EH (cell line): ENCODE measurements at regions not wholly inside any gene's neighbourhood (a gene's known extent, or its start where the extent isn't known, plus 50 kb on each side); places are given as distances from the start of the nearest gene placed in this dataset.
"Not testable (repeated sequence)": the region's sequence is repeated elsewhere in the genome, so short reads cannot be mapped to it uniquely, and the experiment has no call there.

Experiments
- DNase-seq: peaks from one replicate; pipeline ENCODE4 v3.0.0-alpha.2; 2015; ENCODE audit warnings: low read depth

- no peak for DNase-seq
Observed at GRCh38 chr4:66929748-66930147, 615.6 kb downstream of the CENPC start.

GRCh38 chr4:66928881-66929280 is 616.4 kb downstream of the CENPC start:
- not testable (repeated sequence) for DNase-seq

GRCh38 chr4:66927937-66928336 is 617.4 kb downstream of the CENPC start:
- no peak for DNase-seq

DNA sequence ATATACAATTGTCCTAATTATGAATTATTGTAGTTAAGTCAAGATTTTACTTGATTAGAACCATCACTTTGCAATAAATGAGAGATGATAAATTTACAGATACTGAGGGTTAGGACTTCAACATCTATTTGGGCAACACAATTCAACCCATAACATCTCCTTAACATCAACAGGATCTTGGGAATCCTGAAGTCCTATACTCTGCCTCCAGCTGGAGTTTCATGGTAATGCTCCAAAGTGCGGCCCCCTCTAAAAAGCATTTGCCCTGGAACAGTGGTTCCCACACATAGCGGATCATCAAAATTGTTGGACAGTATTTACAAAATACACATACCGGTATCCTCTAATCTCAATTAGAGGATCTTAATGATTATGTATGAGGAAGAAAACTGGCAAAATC is 618.6 kb downstream of the CENPC start:
- DNase-seq, result no peak

- DNase-seq, result peak; percentile 0
Observed at GRCh38 chr4:66923081-66923865, 622.0 kb downstream of the CENPC start.

GRCh38 chr4:66921433-66921832 is 623.9 kb downstream of the CENPC start:
- DNase-seq, result peak; percentile 1

DNA sequence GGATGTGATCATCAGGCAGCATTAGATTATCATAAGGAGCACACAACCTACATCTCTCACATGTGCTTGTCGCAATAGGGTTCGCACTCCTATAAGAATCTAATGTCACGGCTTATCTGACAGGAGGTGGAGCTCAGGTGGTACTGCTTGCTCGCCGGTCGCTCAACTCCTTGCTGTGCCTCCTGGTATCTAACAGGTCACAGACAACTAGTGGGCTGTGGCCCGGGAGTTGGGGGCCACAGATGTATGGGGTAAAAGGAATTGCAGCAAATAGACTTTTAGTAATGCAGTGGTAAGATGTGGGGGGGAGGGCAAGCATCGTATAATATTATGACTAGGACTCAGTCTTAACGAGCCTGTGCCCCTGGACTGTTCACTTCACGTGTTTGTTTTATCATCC is 624.8 kb downstream of the CENPC start:
- DNase-seq, result no peak

GRCh38 chr4:66911880-66912279 is 633.4 kb downstream of the CENPC start:
- peak; percentile 15 for DNase-seq

DNA sequence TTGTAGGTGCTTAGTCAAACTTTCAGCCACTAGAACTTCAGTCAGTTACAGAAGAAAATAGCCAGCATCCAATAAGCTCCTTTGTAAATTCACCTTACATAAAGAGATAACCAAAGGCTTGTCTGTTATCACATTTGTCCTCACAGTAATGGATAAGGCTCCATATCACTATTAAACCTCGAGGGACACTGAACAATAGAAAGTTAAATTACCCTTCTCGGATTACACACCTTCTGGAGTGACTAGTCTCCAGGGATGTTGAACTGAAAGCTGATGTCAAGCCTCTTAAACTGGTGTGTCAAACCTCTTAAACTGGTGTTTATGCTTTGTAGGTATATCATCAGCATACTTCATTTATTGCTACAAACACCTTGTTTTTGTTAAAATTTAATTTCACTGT is 639.0 kb downstream of the CENPC start:
- DNase-seq, result no peak

GRCh38 chr4:66899422-66900065 is 645.8 kb downstream of the CENPC start:
- DNase-seq, result no peak

DNA sequence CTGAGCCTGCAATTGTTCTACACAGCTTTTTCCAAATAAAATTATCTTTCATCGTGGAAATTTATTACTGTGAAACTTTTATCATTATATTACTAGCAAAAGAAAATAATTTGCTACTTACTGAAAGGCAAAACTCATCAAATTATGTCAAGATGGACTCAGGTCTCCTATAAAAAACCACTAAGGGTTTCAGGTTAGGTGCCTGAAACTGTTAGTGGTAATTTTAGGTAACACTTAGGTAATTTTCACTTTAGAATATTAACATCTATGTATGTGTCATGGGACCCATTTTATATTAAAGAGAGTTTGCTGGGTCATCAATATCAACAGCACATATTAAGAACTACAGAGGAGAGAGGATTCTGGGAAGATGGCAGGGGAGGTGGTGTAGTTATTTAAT is 651.5 kb downstream of the CENPC start:
- DNase-seq, result no peak

DNA sequence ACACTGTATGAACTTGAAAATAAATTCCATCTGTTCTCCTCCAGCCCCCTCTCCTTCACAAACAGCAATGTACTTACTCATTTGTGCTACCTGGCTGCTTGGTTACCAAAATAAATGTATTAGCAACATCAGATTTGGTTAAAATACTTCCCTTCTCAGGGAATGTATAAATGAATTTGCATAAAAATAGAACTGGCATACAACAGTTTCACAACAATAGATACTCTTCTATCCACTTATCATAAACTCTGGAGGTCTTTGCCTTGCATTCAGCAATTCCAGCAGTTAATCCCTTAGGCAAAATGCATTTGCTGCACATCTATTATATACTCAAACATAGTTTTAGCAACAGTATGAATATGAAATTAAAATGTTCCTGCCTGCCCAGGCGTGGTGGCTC is 658.2 kb downstream of the CENPC start:
- DNase-seq, result no peak

GRCh38 chr4:66885501-66886165 is 659.7 kb downstream of the CENPC start:
- peak; percentile 0 for DNase-seq

- DNase-seq, result no peak
Observed at GRCh38 chr4:66876946-66877345, 668.4 kb downstream of the CENPC start.

DNA sequence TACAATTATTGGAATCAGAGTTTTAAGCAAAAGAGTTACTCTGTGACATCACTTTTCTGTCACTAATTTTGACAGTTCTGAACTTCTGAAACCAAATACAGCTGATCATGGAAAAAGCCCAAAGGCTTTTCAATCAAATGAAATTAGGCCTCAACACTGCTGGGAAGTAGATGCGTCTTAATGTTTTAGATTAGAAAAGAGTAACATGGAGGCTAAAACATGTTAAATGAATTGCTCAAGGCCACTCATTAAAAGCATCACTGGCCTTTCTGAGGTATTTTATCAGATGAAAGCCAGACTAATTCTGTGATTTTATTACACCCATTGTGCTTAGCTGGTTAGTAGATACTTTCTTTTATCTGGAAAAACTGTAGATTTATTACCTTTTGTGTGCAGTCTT is 672.6 kb downstream of the CENPC start:
- DNase-seq, result no peak

DNA sequence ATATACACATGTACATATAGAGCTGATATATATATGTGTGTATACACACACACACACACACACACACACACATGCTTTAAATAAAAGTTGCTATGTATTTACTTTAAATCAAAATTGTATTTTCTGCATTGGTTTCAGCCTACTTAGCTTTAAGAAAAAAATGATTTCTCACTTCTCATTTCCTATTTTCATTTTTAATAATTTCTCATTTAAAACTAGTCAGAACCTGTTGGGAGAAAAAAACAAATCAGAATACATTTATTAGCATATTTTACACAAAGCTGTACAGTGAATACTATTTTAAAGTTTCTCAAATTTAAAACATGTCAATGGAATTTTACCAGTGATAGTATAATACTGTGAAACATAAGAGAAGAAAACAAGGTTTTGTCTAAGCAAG is 681.8 kb downstream of the CENPC start:
- DNase-seq, result no peak

- DNase-seq, result peak; percentile 29
Observed at GRCh38 chr4:66855956-66856355, 689.3 kb downstream of the CENPC start.

GRCh38 chr4:66853845-66854244 is 691.5 kb downstream of the CENPC start:
- DNase-seq, result no peak

- no peak for DNase-seq
Observed at GRCh38 chr4:66852843-66853242, 692.5 kb downstream of the CENPC start.

DNA sequence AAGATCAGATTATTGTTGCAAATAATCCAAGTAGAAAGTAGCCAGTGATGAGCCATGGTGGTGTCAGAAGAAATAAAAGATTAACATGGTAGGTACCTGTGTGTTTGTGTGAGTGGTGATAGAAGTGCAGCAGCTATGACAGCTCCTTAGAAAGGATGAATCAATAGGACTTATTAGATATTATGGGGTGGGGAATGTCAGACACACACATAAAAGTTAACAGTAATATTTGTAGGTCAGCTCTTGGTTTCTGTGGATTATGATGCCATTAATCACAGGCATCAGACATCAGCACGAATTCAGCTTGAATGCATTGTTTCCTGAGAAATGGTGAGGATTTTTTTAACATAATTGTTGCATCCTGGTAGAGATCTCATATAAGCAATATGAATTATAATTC is 695.7 kb downstream of the CENPC start:
- DNase-seq, result no peak

- DNase-seq, result no peak
Observed at GRCh38 chr4:66842724-66843088, 702.6 kb downstream of the CENPC start.

DNA sequence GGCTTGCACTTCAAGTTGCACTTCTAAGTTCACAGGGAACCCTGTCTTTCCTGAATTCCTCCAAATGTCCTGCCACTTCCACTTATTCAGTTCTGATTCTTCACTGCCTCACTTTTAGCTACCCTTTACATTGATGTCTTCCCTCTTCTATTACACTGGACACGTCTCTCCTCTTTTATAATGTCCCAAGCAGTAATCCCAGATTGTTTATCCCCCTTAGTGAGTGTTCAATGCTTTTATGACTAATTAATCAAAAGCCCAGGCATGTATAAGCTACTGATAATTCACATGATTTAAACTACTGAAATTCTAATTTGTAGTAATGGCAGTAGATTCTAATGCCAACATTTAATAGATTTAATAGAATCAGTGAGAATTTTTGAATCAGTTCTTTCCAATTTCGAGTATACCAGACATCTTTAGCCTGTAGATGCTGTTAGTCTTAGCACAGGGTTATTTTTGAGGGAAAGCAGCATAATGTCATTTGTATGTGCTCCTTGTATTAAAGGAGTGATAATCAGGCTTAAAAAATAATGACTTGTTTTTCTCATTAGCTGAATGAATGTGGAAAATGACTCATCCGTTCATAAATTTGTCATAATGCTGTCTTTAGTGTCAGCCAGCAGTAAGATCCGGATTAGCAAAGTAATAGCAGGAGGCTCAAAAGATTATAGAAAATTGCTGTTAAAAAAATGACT is 703.1 kb downstream of the CENPC start:
- DNase-seq, result no peak

DNA sequence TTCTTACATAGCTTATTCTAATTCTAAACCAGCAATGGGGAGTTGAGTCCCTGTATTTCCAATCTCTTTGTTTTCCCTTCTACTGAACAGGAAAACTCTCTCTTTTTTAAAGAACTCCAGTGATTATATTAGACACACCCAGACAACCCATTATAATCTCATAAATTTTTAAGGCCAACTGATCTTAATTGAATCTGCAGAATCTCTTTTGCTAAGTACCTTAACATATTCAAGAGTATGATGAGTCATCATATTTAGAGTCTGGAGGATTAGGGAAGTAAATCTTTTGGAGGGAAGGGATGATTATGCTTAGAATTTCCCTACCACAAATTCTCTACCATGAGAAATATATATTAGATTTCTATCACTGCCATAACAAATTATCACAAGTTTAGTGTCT is 705.1 kb downstream of the CENPC start:
- DNase-seq, result no peak
